Glomerular endothelial cell (primary cell): ENCODE measurements at regions not wholly inside any gene's neighbourhood (a gene's known extent, or its start where the extent isn't known, plus 50 kb on each side); places are given as distances from the start of the nearest gene placed in this dataset.

Experiments used
- DNase-seq: peaks from one replicate; pipeline ENCODE4 v3.0.0-alpha.2; 2011; ENCODE audit warnings: low read depth, low spot score; ENCODE audit errors: extremely low read depth

GRCh38 chr16:47973552-47973951 lies 182.2 kb downstream of the ABCC12 start:
- DNase-seq = no peak

GRCh38 chr16:47972246-47972985 lies 183.4 kb downstream of the ABCC12 start:
- no peak for DNase-seq

GRCh38 chr16:47971225-47971624 lies 184.6 kb downstream of the ABCC12 start:
- DNase-seq = no peak

GRCh38 chr16:47970291-47970931 lies 185.4 kb downstream of the ABCC12 start:
- no peak for DNase-seq

- DNase-seq = no peak
These were observed 188.4 kb downstream of the ABCC12 start for GRCh38 chr16:47967374-47967773.

GRCh38 chr16:47966325-47966724 lies 189.5 kb downstream of the ABCC12 start:
- DNase-seq = no peak

GRCh38 chr16:47965439-47965838 lies 190.4 kb downstream of the ABCC12 start:
- DNase-seq = no peak

- no peak for DNase-seq
These were observed 197.1 kb downstream of the ABCC12 start for GRCh38 chr16:47958726-47959125.

- no peak for DNase-seq
These were observed 198.9 kb downstream of the ABCC12 start for GRCh38 chr16:47956916-47957315.

GRCh38 chr16:47949714-47950113 lies 206.1 kb downstream of the ABCC12 start:
- no peak for DNase-seq

GRCh38 chr16:47949276-47949675 lies 206.5 kb downstream of the ABCC12 start:
- DNase-seq = no peak

GRCh38 chr16:47947723-47948122 lies 208.1 kb downstream of the ABCC12 start:
- DNase-seq = no peak

GRCh38 chr16:47946092-47946491 lies 209.7 kb downstream of the ABCC12 start:
- DNase-seq = no peak

- no peak for DNase-seq
These were observed 211.2 kb downstream of the ABCC12 start for GRCh38 chr16:47944589-47944988.

- DNase-seq = no peak
These were observed 212.6 kb downstream of the ABCC12 start for GRCh38 chr16:47943235-47943634.

GRCh38 chr16:47940466-47940865 lies 215.3 kb downstream of the ABCC12 start:
- DNase-seq = no peak

- no peak for DNase-seq
These were observed 216.1 kb downstream of the ABCC12 start for GRCh38 chr16:47939680-47940079.

- no peak for DNase-seq
These were observed 217.5 kb downstream of the ABCC12 start for GRCh38 chr16:47938272-47938671.

GRCh38 chr16:47928008-47928407 lies 227.8 kb downstream of the ABCC12 start:
- DNase-seq = no peak

- DNase-seq = no peak
These were observed 228.5 kb downstream of the ABCC12 start for GRCh38 chr16:47927330-47927729.

GRCh38 chr16:47925811-47926460 lies 229.9 kb downstream of the ABCC12 start:
- no peak for DNase-seq

- no peak for DNase-seq
These were observed 230.8 kb downstream of the ABCC12 start for GRCh38 chr16:47924950-47925349.
